ENCODE measurements at regions not wholly inside any gene's neighbourhood (a gene's known extent, or its start where the extent isn't known, plus 50 kb on each side); places are given as distances from the start of the nearest gene placed in this dataset.

- H3K27me3 Mint-ChIP-seq (ENCODE audit: insufficient read depth, unreplicated experiment): no peaks in the 10 kb centered on the region
- POLR2A ChIA-PET: interaction anchor here (1.1 to 1.2 kb wide), 2 partner anchors 25 to 345 kb away, joined by 3 to 4 read pairs; no protein-coding TSS in a partner anchor
- H3K4me3 Mint-ChIP-seq (ENCODE audit: unreplicated experiment): no peak overlapping the region
- peaks cover 11% of the 10 kb centered on the region for H3K4me1 Mint-ChIP-seq (ENCODE audit: insufficient read depth, unreplicated experiment)
- no peak for TF ChIP-seq CTCF (IDR thresholded peaks at IDR 0.05; ENCODE audit: unreplicated experiment)
- no peak overlapping the region for H3K27ac Mint-ChIP-seq (ENCODE audit: low read depth, unreplicated experiment)
- no peak for DNase-seq (ENCODE audit: unreplicated experiment)
- no TSS peak for BruUV-seq (replicated peaks)
- no peaks in the 10 kb centered on the region for H3K36me3 Mint-ChIP-seq (ENCODE audit: insufficient read depth, unreplicated experiment)
- H3K9me3 Mint-ChIP-seq (ENCODE audit: unreplicated experiment): peaks cover 18% of the 10 kb centered on the region
- intact Hi-C loops (cut with micrococcal nuclease): no loop called here
- CTCF ChIA-PET: no interaction called here
Observed at GRCh38 chr1:235035928-235036327, 92.7 kb downstream of the TOMM20 start.

- peaks cover 21% of the 10 kb centered on the region for H3K4me1 Mint-ChIP-seq (ENCODE audit: insufficient read depth, unreplicated experiment)
- no peaks in the 10 kb centered on the region for H3K9me3 Mint-ChIP-seq (ENCODE audit: unreplicated experiment)
- H3K36me3 Mint-ChIP-seq (ENCODE audit: insufficient read depth, unreplicated experiment): peaks cover 6% of the 10 kb centered on the region
- CTCF ChIA-PET: no interaction called here
- TF ChIP-seq CTCF (IDR thresholded peaks at IDR 0.05; ENCODE audit: unreplicated experiment): no peak
- DNase-seq (ENCODE audit: unreplicated experiment): no peak
- no TSS peak for BruUV-seq (replicated peaks)
- H3K27me3 Mint-ChIP-seq (ENCODE audit: insufficient read depth, unreplicated experiment): no peaks in the 10 kb centered on the region
- no peak overlapping the region for H3K4me3 Mint-ChIP-seq (ENCODE audit: unreplicated experiment)
- intact Hi-C loops (cut with micrococcal nuclease): no loop called here
- no peak overlapping the region for H3K27ac Mint-ChIP-seq (ENCODE audit: low read depth, unreplicated experiment)
- POLR2A ChIA-PET: interaction anchor here (0.9 kb wide), 1 partner anchor 419 kb away, joined by 4 read pairs; no protein-coding TSS in a partner anchor
Observed at GRCh38 chr1:235030919-235031596, 97.6 kb downstream of the TOMM20 start.

DNA sequence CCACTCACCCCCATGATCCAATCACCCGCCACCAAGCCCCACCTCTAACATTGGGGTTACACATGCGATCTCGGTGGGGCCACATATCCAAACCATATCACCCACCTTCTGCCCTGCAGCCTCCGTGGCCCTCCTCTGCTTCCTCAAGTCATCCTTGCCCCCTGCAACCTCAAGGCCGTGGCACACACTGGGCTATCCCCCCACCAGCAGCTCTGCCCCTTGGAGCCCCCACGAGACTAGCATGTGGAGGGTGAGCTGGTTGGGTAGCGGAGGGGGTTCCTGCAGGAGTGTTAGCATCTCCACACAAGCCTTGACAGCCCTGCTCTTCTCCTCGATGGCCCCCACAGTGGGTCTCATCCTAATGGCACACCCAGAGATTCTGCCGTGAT lies 100.8 kb downstream of the TOMM20 start:
- no TSS peak for BruUV-seq (replicated peaks)
- intact Hi-C loops (cut with micrococcal nuclease): no loop called here

More for the DNA sequence above, 100.8 kb downstream of the TOMM20 start:
- Mint-ChIP-seq H3K4me1 (ENCODE audit: insufficient read depth, unreplicated experiment) (peaks cover 12% of the 10 kb centered on the region), H3K27ac (ENCODE audit: low read depth, unreplicated experiment) (no peak overlapping the region), H3K4me3 (ENCODE audit: unreplicated experiment) (no peak overlapping the region), H3K36me3 (ENCODE audit: insufficient read depth, unreplicated experiment) (peaks cover 6% of the 10 kb centered on the region), H3K9me3 (ENCODE audit: unreplicated experiment) (no peaks in the 10 kb centered on the region), H3K27me3 (ENCODE audit: insufficient read depth, unreplicated experiment) (no peaks in the 10 kb centered on the region)
- TF ChIP-seq CTCF (IDR thresholded peaks at IDR 0.05; ENCODE audit: unreplicated experiment): no peak
- no peak for DNase-seq (ENCODE audit: unreplicated experiment)
- ChIA-PET CTCF (interaction anchor here (0.7 to 1.3 kb wide), 3 partner anchors 67 to 659 kb away, joined by 3 read pairs; no protein-coding TSS in a partner anchor), POLR2A (interaction anchor here (0.5 kb wide), 1 partner anchor 149 kb away, joined by 3 read pairs; no protein-coding TSS in a partner anchor)
